ENCODE measurements at regions not wholly inside any gene's neighbourhood (a gene's known extent, or its start where the extent isn't known, plus 50 kb on each side); places are given as distances from the start of the nearest gene placed in this dataset.

DNA sequence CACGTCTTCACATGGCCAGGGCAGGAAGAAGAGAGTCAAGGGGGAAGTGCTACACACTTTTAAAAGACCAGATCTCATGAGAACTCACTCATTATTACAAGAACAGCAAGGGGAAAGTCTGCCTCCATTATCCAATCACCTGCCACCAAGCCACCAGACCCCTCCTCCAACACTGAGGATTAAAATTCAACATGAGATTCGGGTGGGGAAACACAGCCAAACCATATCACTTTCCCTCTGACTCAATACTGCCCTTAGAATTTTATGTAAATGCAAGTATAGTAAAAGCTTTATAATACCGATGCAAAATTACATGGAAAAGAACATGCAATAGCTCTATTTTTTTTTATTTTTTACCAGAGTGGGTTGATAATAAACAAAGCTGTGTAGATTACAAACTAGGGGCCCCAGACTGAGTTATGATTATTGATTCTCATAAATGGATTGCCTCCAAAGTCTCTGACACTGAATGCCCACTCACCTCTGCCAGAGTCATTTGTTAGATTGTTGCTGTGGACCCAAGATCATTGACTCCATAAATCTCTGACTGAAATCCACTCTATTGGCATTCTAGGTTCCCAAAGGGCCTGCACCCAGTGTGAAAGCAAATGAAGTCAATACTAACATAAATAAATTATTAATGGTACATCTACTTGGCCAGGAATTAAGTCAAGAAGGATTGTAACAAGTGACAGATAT is 184.8 kb upstream of the FUT9 start:
- TF ChIP-seq RAD21 (CRISPR knock-in tag; conservative IDR thresholded peaks at IDR 0.05 in 1 of 2, IDR thresholded peaks at IDR 0.05 in 1 of 2): no peak
- no peak for TF ChIP-seq TAF9B (IDR thresholded peaks at IDR 0.05; ENCODE audit: partially characterized antibody)
- TF ChIP-seq TEAD1 (CRISPR knock-in tag; IDR thresholded peaks at IDR 0.05): no peak
- TF ChIP-seq CREM (IDR thresholded peaks at IDR 0.05; ENCODE audit: low read depth): no peak
- TF ChIP-seq, protein P1, sequence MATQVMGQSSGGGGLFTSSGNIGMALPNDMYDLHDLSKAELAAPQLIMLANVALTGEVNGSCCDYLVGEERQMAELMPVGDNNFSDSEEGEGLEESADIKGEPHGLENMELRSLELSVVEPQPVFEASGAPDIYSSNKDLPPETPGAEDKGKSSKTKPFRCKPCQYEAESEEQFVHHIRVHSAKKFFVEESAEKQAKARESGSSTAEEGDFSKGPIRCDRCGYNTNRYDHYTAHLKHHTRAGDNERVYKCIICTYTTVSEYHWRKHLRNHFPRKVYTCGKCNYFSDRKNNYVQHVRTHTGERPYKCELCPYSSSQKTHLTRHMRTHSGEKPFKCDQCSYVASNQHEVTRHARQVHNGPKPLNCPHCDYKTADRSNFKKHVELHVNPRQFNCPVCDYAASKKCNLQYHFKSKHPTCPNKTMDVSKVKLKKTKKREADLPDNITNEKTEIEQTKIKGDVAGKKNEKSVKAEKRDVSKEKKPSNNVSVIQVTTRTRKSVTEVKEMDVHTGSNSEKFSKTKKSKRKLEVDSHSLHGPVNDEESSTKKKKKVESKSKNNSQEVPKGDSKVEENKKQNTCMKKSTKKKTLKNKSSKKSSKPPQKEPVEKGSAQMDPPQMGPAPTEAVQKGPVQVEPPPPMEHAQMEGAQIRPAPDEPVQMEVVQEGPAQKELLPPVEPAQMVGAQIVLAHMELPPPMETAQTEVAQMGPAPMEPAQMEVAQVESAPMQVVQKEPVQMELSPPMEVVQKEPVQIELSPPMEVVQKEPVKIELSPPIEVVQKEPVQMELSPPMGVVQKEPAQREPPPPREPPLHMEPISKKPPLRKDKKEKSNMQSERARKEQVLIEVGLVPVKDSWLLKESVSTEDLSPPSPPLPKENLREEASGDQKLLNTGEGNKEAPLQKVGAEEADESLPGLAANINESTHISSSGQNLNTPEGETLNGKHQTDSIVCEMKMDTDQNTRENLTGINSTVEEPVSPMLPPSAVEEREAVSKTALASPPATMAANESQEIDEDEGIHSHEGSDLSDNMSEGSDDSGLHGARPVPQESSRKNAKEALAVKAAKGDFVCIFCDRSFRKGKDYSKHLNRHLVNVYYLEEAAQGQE (IDR thresholded peaks at IDR 0.05; ENCODE audit: borderline replicate concordance): no peak
- TF ChIP-seq, protein P1 (CRISPR knock-in tag; IDR thresholded peaks at IDR 0.05; ENCODE audit: low read depth): no peak
- TF ChIP-seq, protein P2, sequence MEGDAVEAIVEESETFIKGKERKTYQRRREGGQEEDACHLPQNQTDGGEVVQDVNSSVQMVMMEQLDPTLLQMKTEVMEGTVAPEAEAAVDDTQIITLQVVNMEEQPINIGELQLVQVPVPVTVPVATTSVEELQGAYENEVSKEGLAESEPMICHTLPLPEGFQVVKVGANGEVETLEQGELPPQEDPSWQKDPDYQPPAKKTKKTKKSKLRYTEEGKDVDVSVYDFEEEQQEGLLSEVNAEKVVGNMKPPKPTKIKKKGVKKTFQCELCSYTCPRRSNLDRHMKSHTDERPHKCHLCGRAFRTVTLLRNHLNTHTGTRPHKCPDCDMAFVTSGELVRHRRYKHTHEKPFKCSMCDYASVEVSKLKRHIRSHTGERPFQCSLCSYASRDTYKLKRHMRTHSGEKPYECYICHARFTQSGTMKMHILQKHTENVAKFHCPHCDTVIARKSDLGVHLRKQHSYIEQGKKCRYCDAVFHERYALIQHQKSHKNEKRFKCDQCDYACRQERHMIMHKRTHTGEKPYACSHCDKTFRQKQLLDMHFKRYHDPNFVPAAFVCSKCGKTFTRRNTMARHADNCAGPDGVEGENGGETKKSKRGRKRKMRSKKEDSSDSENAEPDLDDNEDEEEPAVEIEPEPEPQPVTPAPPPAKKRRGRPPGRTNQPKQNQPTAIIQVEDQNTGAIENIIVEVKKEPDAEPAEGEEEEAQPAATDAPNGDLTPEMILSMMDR (IDR thresholded peaks at IDR 0.05 in 2 of 3, conservative IDR thresholded peaks at IDR 0.05 in 1 of 3; ENCODE audit: insufficient read depth in 2 of 3, low read depth in 1 of 3, low read length in 3 of 3): no peak
- TF ChIP-seq, protein P3, sequence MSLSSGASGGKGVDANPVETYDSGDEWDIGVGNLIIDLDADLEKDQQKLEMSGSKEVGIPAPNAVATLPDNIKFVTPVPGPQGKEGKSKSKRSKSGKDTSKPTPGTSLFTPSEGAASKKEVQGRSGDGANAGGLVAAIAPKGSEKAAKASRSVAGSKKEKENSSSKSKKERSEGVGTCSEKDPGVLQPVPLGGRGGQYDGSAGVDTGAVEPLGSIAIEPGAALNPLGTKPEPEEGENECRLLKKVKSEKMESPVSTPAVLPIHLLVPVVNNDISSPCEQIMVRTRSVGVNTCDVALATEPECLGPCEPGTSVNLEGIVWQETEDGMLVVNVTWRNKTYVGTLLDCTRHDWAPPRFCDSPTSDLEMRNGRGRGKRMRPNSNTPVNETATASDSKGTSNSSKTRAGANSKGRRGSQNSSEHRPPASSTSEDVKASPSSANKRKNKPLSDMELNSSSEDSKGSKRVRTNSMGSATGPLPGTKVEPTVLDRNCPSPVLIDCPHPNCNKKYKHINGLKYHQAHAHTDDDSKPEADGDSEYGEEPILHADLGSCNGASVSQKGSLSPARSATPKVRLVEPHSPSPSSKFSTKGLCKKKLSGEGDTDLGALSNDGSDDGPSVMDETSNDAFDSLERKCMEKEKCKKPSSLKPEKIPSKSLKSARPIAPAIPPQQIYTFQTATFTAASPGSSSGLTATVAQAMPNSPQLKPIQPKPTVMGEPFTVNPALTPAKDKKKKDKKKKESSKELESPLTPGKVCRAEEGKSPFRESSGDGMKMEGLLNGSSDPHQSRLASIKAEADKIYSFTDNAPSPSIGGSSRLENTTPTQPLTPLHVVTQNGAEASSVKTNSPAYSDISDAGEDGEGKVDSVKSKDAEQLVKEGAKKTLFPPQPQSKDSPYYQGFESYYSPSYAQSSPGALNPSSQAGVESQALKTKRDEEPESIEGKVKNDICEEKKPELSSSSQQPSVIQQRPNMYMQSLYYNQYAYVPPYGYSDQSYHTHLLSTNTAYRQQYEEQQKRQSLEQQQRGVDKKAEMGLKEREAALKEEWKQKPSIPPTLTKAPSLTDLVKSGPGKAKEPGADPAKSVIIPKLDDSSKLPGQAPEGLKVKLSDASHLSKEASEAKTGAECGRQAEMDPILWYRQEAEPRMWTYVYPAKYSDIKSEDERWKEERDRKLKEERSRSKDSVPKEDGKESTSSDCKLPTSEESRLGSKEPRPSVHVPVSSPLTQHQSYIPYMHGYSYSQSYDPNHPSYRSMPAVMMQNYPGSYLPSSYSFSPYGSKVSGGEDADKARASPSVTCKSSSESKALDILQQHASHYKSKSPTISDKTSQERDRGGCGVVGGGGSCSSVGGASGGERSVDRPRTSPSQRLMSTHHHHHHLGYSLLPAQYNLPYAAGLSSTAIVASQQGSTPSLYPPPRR (CRISPR knock-in tag; IDR thresholded peaks at IDR 0.05; ENCODE audit: borderline replicate concordance): no peak
- no peak for TF ChIP-seq FOSL1 (tag; conservative IDR thresholded peaks at IDR 0.05)
- no peak for TF ChIP-seq ZNF384 (IDR thresholded peaks at IDR 0.05; ENCODE audit: low read depth, low read length)
- TF ChIP-seq ZNF239 (CRISPR knock-in tag; IDR thresholded peaks at IDR 0.05): no peak
